Stimulated activated CD4-positive, alpha-beta T cell treated with anti-CD3 and anti-CD28 coated beads, Interleukin-1b, Interleukin-23, amount 100 ng/mL, for 24 hours (primary cell): ENCODE measurements at regions not wholly inside any gene's neighbourhood (a gene's known extent, or its start where the extent isn't known, plus 50 kb on each side); places are given as distances from the start of the nearest gene placed in this dataset.

Experiments
- DNase-seq, 4 experiments: peaks; one replicate each; pipeline ENCODE4 v3.0.0-alpha.2; 2020; ENCODE audit warnings: low read depth in 4 of 4, low spot score in 1 of 4

- DNase-seq, result no peak
Measured at GRCh38 chr14:61139006-61139599, 142.0 kb downstream of the TMEM30B start.

GRCh38 chr14:61132894-61133293, 148.2 kb downstream of the TMEM30B start:
- DNase-seq, result no peak

- no peak for DNase-seq
Measured at GRCh38 chr14:61132336-61132735, 148.8 kb downstream of the TMEM30B start.

GRCh38 chr14:61130512-61131260, 149.6 kb downstream of the SLC38A6 start:
- no peak for DNase-seq

- DNase-seq, result no peak
Measured at GRCh38 chr14:61129168-61129745, 148.2 kb downstream of the SLC38A6 start.

GRCh38 chr14:61128382-61129167, 147.5 kb downstream of the SLC38A6 start:
- DNase-seq, result no peak

GRCh38 chr14:61126603-61127498, 145.8 kb downstream of the SLC38A6 start:
- DNase-seq, result no peak

- DNase-seq, result no peak
Measured at GRCh38 chr14:61125867-61126572, 145.0 kb downstream of the SLC38A6 start.

- no peak for DNase-seq
Measured at GRCh38 chr14:61125041-61125866, 144.2 kb downstream of the SLC38A6 start.

- no peak for DNase-seq
Measured at GRCh38 chr14:61122862-61123261, 141.8 kb downstream of the SLC38A6 start.

GRCh38 chr14:61121355-61121787, 140.3 kb downstream of the SLC38A6 start:
- DNase-seq, result no peak

GRCh38 chr14:61120576-61120975, 139.5 kb downstream of the SLC38A6 start:
- no peak for DNase-seq

- DNase-seq, result no peak
Measured at GRCh38 chr14:61119006-61119405, 138.0 kb downstream of the SLC38A6 start.

- DNase-seq, result no peak
Measured at GRCh38 chr14:61116369-61116768, 135.3 kb downstream of the SLC38A6 start.

GRCh38 chr14:61113561-61114225, 132.6 kb downstream of the SLC38A6 start:
- no peak for DNase-seq

- DNase-seq, result no peak
Measured at GRCh38 chr14:61112506-61112905, 131.5 kb downstream of the SLC38A6 start.

GRCh38 chr14:61111731-61112130, 130.7 kb downstream of the SLC38A6 start:
- DNase-seq, result no peak

- DNase-seq, result no peak
Measured at GRCh38 chr14:61111209-61111665, 130.2 kb downstream of the SLC38A6 start.
